Keratinocyte (primary cell): ENCODE measurements at regions not wholly inside any gene's neighbourhood (a gene's known extent, or its start where the extent isn't known, plus 50 kb on each side); places are given as distances from the start of the nearest gene placed in this dataset.

Experiments used
- DNase-seq: peaks from one replicate; pipeline ENCODE4 v3.0.0-alpha.2; 2011; ENCODE audit warnings: low read depth, missing footprints, low spot score
- FAIRE-seq: peaks from 2 replicates; lab custom pipeline; 2011; peaks lifted over from hg19 to GRCh38; lab: Jason Lieb, UNC
- H2AFZ ChIP-seq: 2 replicates; pipeline ENCODE4 v1.6.0; 2012; ENCODE audit warnings: low read length, control low read depth, inconsistent platforms; ENCODE audit not compliant: control insufficient read depth
- H3K27ac ChIP-seq: 2 replicates; pipeline ENCODE4 v1.5.1; 2011; ENCODE audit warnings: low read length; ENCODE audit not compliant: control insufficient read depth, insufficient read depth
- H3K27me3 ChIP-seq: 3 replicates; pipeline ENCODE4 v1.6.0; 2011; ENCODE audit warnings: low read length; ENCODE audit not compliant: control insufficient read depth, insufficient read depth; ENCODE audit errors: extremely low read depth
- H3K36me3 ChIP-seq, 2 experiments: 2 replicates in 1 of 2; 3 replicates in 1 of 2; pipeline ENCODE4 v1.5.1; 2011; ENCODE audit warnings: low read length in 2 of 2, mild to moderate bottlenecking in 1 of 2; ENCODE audit not compliant: control insufficient read depth in 2 of 2, insufficient read depth in 2 of 2; ENCODE audit errors: extremely low read depth in 1 of 2
- H3K4me1 ChIP-seq: 3 replicates; pipeline ENCODE4 v1.5.1; 2011; ENCODE audit warnings: low read length; ENCODE audit not compliant: control insufficient read depth, insufficient read depth; ENCODE audit errors: extremely low read depth
- H3K4me2 ChIP-seq: 3 replicates; pipeline ENCODE4 v1.6.0; 2011; ENCODE audit warnings: low read depth, low read length; ENCODE audit not compliant: control insufficient read depth, insufficient read depth; ENCODE audit errors: extremely low read depth
- H3K4me3 ChIP-seq, 3 experiments: fragments of 200-600 bp in 1 of 3; sonication (generic) in 1 of 3; 2 replicates in 2 of 3; 3 replicates in 1 of 3; pipeline ENCODE4 v1.5.1; 2011 to 2016; ENCODE audit warnings: low read length in 3 of 3, mild to moderate bottlenecking in 3 of 3, control low read depth in 2 of 3, inconsistent platforms in 1 of 3, low read depth in 1 of 3, mixed read lengths in 1 of 3, mixed run types in 1 of 3, moderate library complexity in 1 of 3; ENCODE audit not compliant: control insufficient read depth in 2 of 3, insufficient read depth in 2 of 3; ENCODE audit errors: extremely low read depth in 1 of 3
- H3K79me2 ChIP-seq: 2 replicates; pipeline ENCODE4 v1.6.0; 2012; ENCODE audit warnings: low read length; ENCODE audit not compliant: control insufficient read depth, insufficient read depth
- H3K9ac ChIP-seq: 3 replicates; pipeline ENCODE4 v1.6.0; 2011; ENCODE audit warnings: low read length; ENCODE audit not compliant: control insufficient read depth, insufficient read depth; ENCODE audit errors: extremely low read depth
- H3K9me1 ChIP-seq: 3 replicates; pipeline ENCODE4 v1.6.0; 2011; ENCODE audit warnings: low read length; ENCODE audit not compliant: control insufficient read depth, insufficient read depth; ENCODE audit errors: extremely low read depth
- H3K9me3 ChIP-seq: 2 replicates; pipeline ENCODE4 v1.5.1; 2012; ENCODE audit warnings: low read depth, low read length; ENCODE audit not compliant: control insufficient read depth
- H4K20me1 ChIP-seq: 3 replicates; pipeline ENCODE4 v1.6.0; 2011; ENCODE audit warnings: low read length; ENCODE audit not compliant: control insufficient read depth, insufficient read depth; ENCODE audit errors: extremely low read depth
- CTCF ChIP-seq, 3 experiments: IDR thresholded peaks in 1 of 3; conservative IDR thresholded peaks in 1 of 3; optimal IDR thresholded peaks in 1 of 3; 2 replicates in 2 of 3; 3 replicates in 1 of 3; pipeline versions ENCODE3 to v1.5.1; 2011; ENCODE audit warnings: low read length in 3 of 3, mild to moderate bottlenecking in 3 of 3, moderate library complexity in 2 of 3, control low read depth in 1 of 3, inconsistent platforms in 1 of 3; ENCODE audit not compliant: insufficient read depth in 2 of 3; ENCODE audit errors: extremely low read depth in 1 of 3
- EZH2 ChIP-seq: IDR thresholded peaks from one replicate; pipeline ENCODE4 v1.6.1; 2012; ENCODE audit warnings: inconsistent platforms, mild to moderate bottlenecking, low read length, moderate library complexity
- dilution Hi-C: fragments of 300-500 bp; cut with MboI; formaldehyde crosslinking; loops from one replicate; pipeline ENCODE4 v1.7.0; 2020; ENCODE audit warnings: low sequenced_read_pairs; ENCODE audit not compliant: extremely low pct_ligation_motif_present

GRCh38 chr13:59480396-59481259, 683.1 kb downstream of the DIAPH3 start:
- Histone ChIP-seq H3K9me3 (no peaks in the 10 kb centered on the region), H3K9me1 (no peaks in the 10 kb centered on the region), H3K79me2 (no peaks in the 10 kb centered on the region), H3K36me3 (no peaks in the 10 kb centered on the region), H3K4me1 (no peaks in the 10 kb centered on the region), H3K4me3 (no peak overlapping the region), H4K20me1 (no peaks in the 10 kb centered on the region), H3K9ac (no peak overlapping the region), H3K27me3 (no peaks in the 10 kb centered on the region), H3K27ac (no peak overlapping the region), H2AFZ (no peak overlapping the region), H3K4me2 (no peak overlapping the region)
- TF ChIP-seq CTCF (optimal IDR thresholded peaks at IDR 0.05 in 1 of 3, IDR thresholded peaks at IDR 0.05 in 1 of 3, conservative IDR thresholded peaks at IDR 0.05 in 1 of 3; ENCODE audit: extremely low read depth in 1 of 3, insufficient read depth in 2 of 3, low read length in 3 of 3) (no peak), EZH2 (no peak)
- no peak for DNase-seq
- dilution Hi-C loops, result no loop called here
- FAIRE-seq, result no peak

GRCh38 chr13:59483501-59484145, 680.1 kb downstream of the DIAPH3 start:
- Histone ChIP-seq H3K4me1 (no peaks in the 10 kb centered on the region), H2AFZ (no peak overlapping the region), H3K79me2 (no peaks in the 10 kb centered on the region), H3K27ac (no peak overlapping the region), H3K9me3 (no peaks in the 10 kb centered on the region), H3K4me3 (no peak overlapping the region), H3K9ac (no peak overlapping the region), H3K9me1 (no peaks in the 10 kb centered on the region), H3K27me3 (no peaks in the 10 kb centered on the region), H3K36me3 (no peaks in the 10 kb centered on the region), H3K4me2 (no peak overlapping the region), H4K20me1 (no peaks in the 10 kb centered on the region)
- DNase-seq (no peak), FAIRE-seq (no peak)
- dilution Hi-C loops, result no loop called here
- TF ChIP-seq EZH2, result no peak
- TF ChIP-seq CTCF (optimal IDR thresholded peaks at IDR 0.05 in 1 of 3, IDR thresholded peaks at IDR 0.05 in 1 of 3, conservative IDR thresholded peaks at IDR 0.05 in 1 of 3; ENCODE audit: extremely low read depth in 1 of 3, insufficient read depth in 2 of 3, low read length in 3 of 3), result no peak
